Neural progenitor cell (in vitro differentiated cells): ENCODE measurements at regions not wholly inside any gene's neighbourhood (a gene's known extent, or its start where the extent isn't known, plus 50 kb on each side); places are given as distances from the start of the nearest gene placed in this dataset.

Source experiments
- CTCF ChIP-seq: fragments of 200-600 bp; sonication (generic); IDR thresholded peaks from 2 replicates; pipeline ENCODE4 v1.5.1; 2017; ENCODE audit warnings: antibody characterized with exemption, mild to moderate bottlenecking
- EZH2 ChIP-seq: fragments of 200-600 bp; sonication (generic); IDR thresholded peaks from 2 replicates; pipeline ENCODE4 v1.6.1; 2017; ENCODE audit warnings: antibody characterized with exemption, mild to moderate bottlenecking, moderate library complexity
- EZH2phosphoT487 ChIP-seq: fragments of 200-600 bp; sonication (generic); IDR thresholded peaks from 2 replicates; pipeline ENCODE4 v1.6.1; 2017; ENCODE audit warnings: antibody characterized with exemption

GRCh38 chr5:165304193-165304827 is 1798.9 kb downstream of the MAT2B start:
- TF ChIP-seq CTCF: no peak
- TF ChIP-seq EZH2: no peak
- TF ChIP-seq EZH2phosphoT487: no peak
